HG02623 (cell line): ENCODE measurements at regions not wholly inside any gene's neighbourhood (a gene's known extent, or its start where the extent isn't known, plus 50 kb on each side); places are given as distances from the start of the nearest gene placed in this dataset.
"Not testable (repeated sequence)": the region's sequence is repeated elsewhere in the genome, so short reads cannot be mapped to it uniquely, and the experiment has no call there.

Source experiments
- ATAC-seq: cut with Tn5 transposase; IDR thresholded peaks from one replicate; pipeline ENCODE4 v1.9.1; 2021; ENCODE audit warnings: moderate library complexity; ENCODE audit not compliant: unreplicated experiment

- no peak for ATAC-seq
Observed at GRCh38 chr12:75710361-75711069, 199.1 kb upstream of the KRR1 start.

GRCh38 chr12:75709503-75709902, 198.1 kb upstream of the KRR1 start:
- no peak for ATAC-seq

GRCh38 chr12:75708802-75709201, 197.4 kb upstream of the KRR1 start:
- ATAC-seq = no peak

GRCh38 chr12:75707983-75708382, 196.6 kb upstream of the KRR1 start:
- ATAC-seq = no peak

- ATAC-seq = no peak
Observed at GRCh38 chr12:75706786-75707605, 195.6 kb upstream of the KRR1 start.

GRCh38 chr12:75705749-75706711, 194.6 kb upstream of the KRR1 start:
- no peak for ATAC-seq

GRCh38 chr12:75704664-75705063, 193.3 kb upstream of the KRR1 start:
- no peak for ATAC-seq

- no peak for ATAC-seq
Observed at GRCh38 chr12:75704208-75704607, 192.8 kb upstream of the KRR1 start.

- no peak for ATAC-seq
Observed at GRCh38 chr12:75703131-75703530, 191.7 kb upstream of the KRR1 start.

- no peak for ATAC-seq
Observed at GRCh38 chr12:75702477-75703093, 191.2 kb upstream of the KRR1 start.

GRCh38 chr12:75701859-75702258, 190.4 kb upstream of the KRR1 start:
- no peak for ATAC-seq

- no peak for ATAC-seq
Observed at GRCh38 chr12:75699728-75700496, 188.5 kb upstream of the KRR1 start.

- no peak for ATAC-seq
Observed at GRCh38 chr12:75699251-75699650, 187.8 kb upstream of the KRR1 start.

GRCh38 chr12:75698052-75698451, 186.6 kb upstream of the KRR1 start:
- no peak for ATAC-seq

GRCh38 chr12:75695926-75696325, 184.5 kb upstream of the KRR1 start:
- no peak for ATAC-seq

- no peak for ATAC-seq
Observed at GRCh38 chr12:75694534-75695268, 183.3 kb upstream of the KRR1 start.

- no peak for ATAC-seq
Observed at GRCh38 chr12:75692876-75693275, 181.5 kb upstream of the KRR1 start.

- ATAC-seq = no peak
Observed at GRCh38 chr12:75690296-75690955, 179.0 kb upstream of the KRR1 start.

GRCh38 chr12:75686233-75686632, 174.8 kb upstream of the KRR1 start:
- not testable (repeated sequence) for ATAC-seq
